CD8-positive, alpha-beta memory T cell (primary cell): ENCODE measurements at regions not wholly inside any gene's neighbourhood (a gene's known extent, or its start where the extent isn't known, plus 50 kb on each side); places are given as distances from the start of the nearest gene placed in this dataset.

Experiments used
- CTCF ChIA-PET: fragments of 350-600 bp; sonication (Branson Sonifier 250); formaldehyde crosslinking; loops from one replicate; lab custom pipeline; 2021; ENCODE audit warnings: antibody characterized with exemption; lab: Charles Lee
- POLR2A ChIA-PET: fragments of 350-600 bp; sonication (Branson Sonifier 250); formaldehyde crosslinking; loops from one replicate; lab custom pipeline; 2021; ENCODE audit warnings: antibody characterized with exemption; lab: Charles Lee
- DNase-seq, 5 donors: peaks; one replicate each; pipeline versions ENCODE4 v3.0.0 to v3.0.0-alpha.2; 2020 to 2022; ENCODE audit warnings: mixed read lengths in 1 of 5
- H3K27ac ChIP-seq: one replicate; pipeline ENCODE4 v1.7.0; 2013; ENCODE audit warnings: low read depth, mild to moderate bottlenecking, low read length, moderate library complexity
- H3K27me3 ChIP-seq: 2 replicates; pipeline ENCODE4 v1.7.0; 2013; ENCODE audit warnings: low read length, mild to moderate bottlenecking; ENCODE audit not compliant: insufficient read depth, poor library complexity, severe bottlenecking
- H3K36me3 ChIP-seq: 2 replicates; pipeline ENCODE4 v1.7.0; 2013; ENCODE audit warnings: mild to moderate bottlenecking, low read length, moderate library complexity; ENCODE audit not compliant: insufficient read depth
- H3K4me1 ChIP-seq: 2 replicates; pipeline ENCODE4 v1.7.0; 2013; ENCODE audit warnings: mild to moderate bottlenecking, low read length, moderate library complexity; ENCODE audit not compliant: insufficient read depth
- H3K4me3 ChIP-seq: 2 replicates; pipeline ENCODE4 v1.7.0; 2013; ENCODE audit warnings: mild to moderate bottlenecking, low read length
- H3K9me3 ChIP-seq: 2 replicates; pipeline ENCODE4 v1.7.0; 2013; ENCODE audit warnings: mild to moderate bottlenecking, low read length
- H3K27ac Mint-ChIP-seq, 8 donors: one replicate each; pipeline ENCODE4 v1.8.0; 2020 to 2021; ENCODE audit warnings: mixed read lengths in 8 of 8, mild to moderate bottlenecking in 6 of 8, inconsistent platforms in 3 of 8, moderate library complexity in 3 of 8
- H3K27me3 Mint-ChIP-seq, 2 donors: one replicate each; pipeline ENCODE4 v1.8.0; 2020 to 2021; ENCODE audit warnings: mixed read lengths in 2 of 2, mild to moderate bottlenecking in 1 of 2, moderate library complexity in 1 of 2
- H3K36me3 Mint-ChIP-seq, 3 donors: one replicate each; pipeline ENCODE4 v1.8.0; 2020 to 2021; ENCODE audit warnings: mixed read lengths in 3 of 3, inconsistent platforms in 1 of 3, mild to moderate bottlenecking in 1 of 3
- H3K4me1 Mint-ChIP-seq, 3 donors: one replicate each; pipeline ENCODE4 v1.8.0; 2020 to 2021; ENCODE audit warnings: mixed read lengths in 3 of 3, inconsistent platforms in 1 of 3, mild to moderate bottlenecking in 1 of 3
- H3K4me3 Mint-ChIP-seq, 7 donors: one replicate each; pipeline ENCODE4 v1.8.0; 2020 to 2021; ENCODE audit warnings: mixed read lengths in 7 of 7, mild to moderate bottlenecking in 6 of 7, moderate library complexity in 4 of 7, inconsistent platforms in 2 of 7
- H3K9me3 Mint-ChIP-seq, 5 donors: one replicate each; pipeline ENCODE4 v1.8.0; 2020 to 2022; ENCODE audit warnings: mixed read lengths in 5 of 5, mild to moderate bottlenecking in 3 of 5, moderate library complexity in 2 of 5, inconsistent platforms in 1 of 5

- Histone ChIP-seq H3K4me3 (no peak overlapping the region), H3K4me1 (peaks cover 6% of the 10 kb centered on the region), H3K9me3 (no peaks in the 10 kb centered on the region), H3K27me3 (no peaks in the 10 kb centered on the region), H3K36me3 (no peaks in the 10 kb centered on the region), H3K27ac (no peak overlapping the region)
- peaks cover 0 to 1% of the 10 kb centered on the region in 2 donors for H3K27me3 Mint-ChIP-seq
- no peak for DNase-seq
- H3K36me3 Mint-ChIP-seq, result peaks cover 0 to 9% (median 0%) of the 10 kb centered on the region in 3 donors
- H3K4me3 Mint-ChIP-seq, result no peak overlapping the region
- CTCF ChIA-PET, result no interaction called here
- no peaks in the 10 kb centered on the region for H3K9me3 Mint-ChIP-seq
- POLR2A ChIA-PET, result no interaction called here
- peak overlapping the region in 3 of 8 donors; percentile 40 to 81 (median 49) for H3K27ac Mint-ChIP-seq
- H3K4me1 Mint-ChIP-seq, result peaks cover 26 to 36% (median 29%) of the 10 kb centered on the region in 3 donors
Measured at GRCh38 chr14:97350894-97351731, 553.9 kb downstream of the VRK1 start.

GRCh38 chr14:97353102-97353501 is 555.9 kb downstream of the VRK1 start:
- Histone ChIP-seq H3K4me1 (peaks cover 6% of the 10 kb centered on the region), H3K36me3 (no peaks in the 10 kb centered on the region), H3K4me3 (no peak overlapping the region), H3K27me3 (no peaks in the 10 kb centered on the region), H3K27ac (no peak overlapping the region), H3K9me3 (no peaks in the 10 kb centered on the region)
- Mint-ChIP-seq H3K4me1 (peaks cover 28 to 40% (median 34%) of the 10 kb centered on the region in 3 donors), H3K36me3 (peaks cover 0 to 3% (median 0%) of the 10 kb centered on the region in 3 donors), H3K27ac (peak overlapping the region in 1 of 8 donors; percentile 30), H3K9me3 (peaks cover 0 to 2% (median 0%) of the 10 kb centered on the region in 5 donors), H3K27me3 (peaks cover 0 to 2% of the 10 kb centered on the region in 2 donors), H3K4me3 (no peak overlapping the region)
- POLR2A ChIA-PET, result no interaction called here
- CTCF ChIA-PET, result no interaction called here
- no peak for DNase-seq

DNA sequence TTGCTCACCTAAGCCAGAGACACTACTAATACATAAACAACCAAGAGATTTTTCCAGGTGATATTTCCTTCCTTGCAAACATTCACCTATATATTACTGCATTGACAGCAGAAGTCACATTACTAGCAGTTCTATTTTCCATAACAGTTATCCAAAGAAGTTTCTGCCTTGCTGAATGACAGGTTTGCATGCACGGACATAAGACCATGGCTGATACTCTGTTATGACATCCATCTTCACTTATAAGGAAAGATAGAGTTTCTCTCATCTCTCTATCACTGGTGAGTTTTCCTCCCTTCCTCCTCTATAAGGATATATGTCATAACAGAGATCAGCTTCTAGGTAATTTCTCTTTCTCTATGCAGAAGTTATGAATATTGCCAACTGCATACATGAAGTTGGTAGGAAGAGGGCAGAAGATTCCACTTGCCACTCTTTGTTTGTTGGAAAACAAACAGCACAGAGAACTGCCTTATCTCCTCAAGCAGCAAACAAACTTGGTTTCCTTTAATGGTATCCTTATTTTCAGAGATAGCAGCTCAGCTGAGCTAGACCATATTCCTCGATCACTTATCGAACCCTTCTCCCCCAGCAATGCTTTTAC is 557.0 kb downstream of the VRK1 start:
- H3K9me3 Mint-ChIP-seq, result peaks cover 0 to 2% (median 0%) of the 10 kb centered on the region in 5 donors
- peak overlapping the region in 1 of 8 donors; percentile 44 for H3K27ac Mint-ChIP-seq
- CTCF ChIA-PET, result no interaction called here

GRCh38 chr14:97359341-97359740 is 562.2 kb downstream of the VRK1 start:
- H3K36me3 ChIP-seq, result no peaks in the 10 kb centered on the region
- no peaks in the 10 kb centered on the region for H3K9me3 ChIP-seq
- Mint-ChIP-seq H3K27me3 (peaks cover 0 to 2% of the 10 kb centered on the region in 2 donors), H3K4me1 (peaks cover 12 to 20% (median 14%) of the 10 kb centered on the region in 3 donors), H3K27ac (no peak overlapping the region), H3K36me3 (no peaks in the 10 kb centered on the region), H3K4me3 (peak overlapping the region in 1 of 7 donors; percentile 37), H3K9me3 (peaks cover 0 to 2% (median 0%) of the 10 kb centered on the region in 5 donors)
- no peaks in the 10 kb centered on the region for H3K27me3 ChIP-seq
- no peak overlapping the region for H3K27ac ChIP-seq
- ChIA-PET POLR2A (no interaction called here), CTCF (no interaction called here)
- no peaks in the 10 kb centered on the region for H3K4me1 ChIP-seq
- DNase-seq, result no peak
- no peak overlapping the region for H3K4me3 ChIP-seq

More for the DNA sequence above, 557.0 kb downstream of the VRK1 start:
- H3K27ac ChIP-seq, result no peak overlapping the region
- no peaks in the 10 kb centered on the region for H3K36me3 Mint-ChIP-seq
- H3K4me3 Mint-ChIP-seq, result no peak overlapping the region
- no peaks in the 10 kb centered on the region for H3K36me3 ChIP-seq
- DNase-seq, result no peak
- peaks cover 0 to 2% of the 10 kb centered on the region in 2 donors for H3K27me3 Mint-ChIP-seq
- H3K27me3 ChIP-seq, result no peaks in the 10 kb centered on the region
- H3K4me3 ChIP-seq, result no peak overlapping the region
- H3K9me3 ChIP-seq, result no peaks in the 10 kb centered on the region
- H3K4me1 ChIP-seq, result peaks cover 6% of the 10 kb centered on the region
- H3K4me1 Mint-ChIP-seq, result peaks cover 28 to 44% (median 34%) of the 10 kb centered on the region in 3 donors
- POLR2A ChIA-PET, result no interaction called here

DNA sequence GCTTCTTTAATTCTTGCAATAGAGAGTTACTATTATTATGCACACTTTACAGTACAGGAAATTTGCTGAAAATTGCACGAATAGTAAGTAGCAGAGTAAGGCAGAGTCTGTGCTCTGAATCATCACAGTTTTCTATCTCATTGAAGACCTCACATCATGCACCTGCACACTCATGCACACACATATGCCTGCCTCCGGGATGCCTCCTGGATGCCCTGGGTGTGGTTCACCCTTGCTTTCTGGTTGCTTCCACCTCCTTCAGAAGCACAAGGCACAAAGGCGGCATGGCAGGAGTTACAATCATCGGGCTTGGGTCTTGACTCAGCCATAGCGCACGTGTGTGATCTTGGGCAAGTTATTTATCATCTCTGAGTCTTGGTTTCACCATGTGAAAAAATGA is 564.0 kb downstream of the VRK1 start:
- H3K9me3 ChIP-seq, result no peaks in the 10 kb centered on the region
- peaks cover 4 to 8% (median 5%) of the 10 kb centered on the region in 3 donors for H3K4me1 Mint-ChIP-seq
- no peaks in the 10 kb centered on the region for H3K36me3 Mint-ChIP-seq
- H3K27me3 Mint-ChIP-seq, result peaks cover 0 to 2% of the 10 kb centered on the region in 2 donors
- no peaks in the 10 kb centered on the region for H3K36me3 ChIP-seq
- no peak overlapping the region for H3K27ac ChIP-seq
- no peak overlapping the region for H3K27ac Mint-ChIP-seq
- H3K27me3 ChIP-seq, result no peaks in the 10 kb centered on the region
- H3K4me1 ChIP-seq, result no peaks in the 10 kb centered on the region
- H3K9me3 Mint-ChIP-seq, result peaks cover 0 to 2% (median 0%) of the 10 kb centered on the region in 5 donors
- no peak overlapping the region for H3K4me3 ChIP-seq
- no peak overlapping the region for H3K4me3 Mint-ChIP-seq
- no peak for DNase-seq
- CTCF ChIA-PET, result no interaction called here
- POLR2A ChIA-PET, result no interaction called here

DNA sequence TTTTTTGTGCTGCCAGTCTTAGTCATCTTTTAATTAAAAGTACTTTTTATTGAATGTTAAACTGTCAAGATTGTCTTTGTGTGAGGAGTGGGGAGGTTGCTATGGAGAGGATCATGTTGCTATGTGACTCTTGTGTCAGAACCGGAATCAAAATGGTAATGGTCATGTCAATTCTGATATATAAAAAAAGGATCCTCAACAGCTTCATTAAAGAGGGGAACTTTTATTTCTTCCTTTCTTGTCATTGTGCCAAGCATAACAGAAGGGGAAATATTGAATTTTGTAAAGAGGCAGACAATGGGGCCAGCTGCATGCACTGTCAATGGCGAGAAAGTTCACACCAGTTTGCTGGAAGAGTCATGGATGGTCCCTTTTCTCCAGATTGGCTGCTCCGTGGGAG is 564.8 kb downstream of the VRK1 start:
- H3K27me3 Mint-ChIP-seq, result no peaks in the 10 kb centered on the region
- H3K4me1 Mint-ChIP-seq, result peaks cover 0 to 5% (median 2%) of the 10 kb centered on the region in 3 donors
- Histone ChIP-seq H3K27me3 (no peaks in the 10 kb centered on the region), H3K4me3 (no peak overlapping the region), H3K4me1 (no peaks in the 10 kb centered on the region), H3K36me3 (no peaks in the 10 kb centered on the region), H3K27ac (no peak overlapping the region), H3K9me3 (no peaks in the 10 kb centered on the region)
- no peak overlapping the region for H3K27ac Mint-ChIP-seq
- H3K4me3 Mint-ChIP-seq, result no peak overlapping the region
- POLR2A ChIA-PET, result no interaction called here
- H3K9me3 Mint-ChIP-seq, result no peaks in the 10 kb centered on the region
- H3K36me3 Mint-ChIP-seq, result no peaks in the 10 kb centered on the region
- no peak for DNase-seq
- CTCF ChIA-PET, result no interaction called here

- H3K4me3 ChIP-seq, result no peak overlapping the region
- no peaks in the 10 kb centered on the region for H3K36me3 ChIP-seq
- no peak for DNase-seq
- Mint-ChIP-seq H3K27me3 (peaks cover 0 to 2% of the 10 kb centered on the region in 2 donors), H3K4me3 (no peak overlapping the region), H3K4me1 (peaks cover 5 to 8% (median 5%) of the 10 kb centered on the region in 3 donors), H3K9me3 (no peaks in the 10 kb centered on the region), H3K27ac (no peak overlapping the region), H3K36me3 (no peaks in the 10 kb centered on the region)
- no peak overlapping the region for H3K27ac ChIP-seq
- ChIA-PET CTCF (no interaction called here), POLR2A (no interaction called here)
- no peaks in the 10 kb centered on the region for H3K9me3 ChIP-seq
- H3K27me3 ChIP-seq, result no peaks in the 10 kb centered on the region
- no peaks in the 10 kb centered on the region for H3K4me1 ChIP-seq
Measured at GRCh38 chr14:97366400-97366799, 569.2 kb downstream of the VRK1 start.

DNA sequence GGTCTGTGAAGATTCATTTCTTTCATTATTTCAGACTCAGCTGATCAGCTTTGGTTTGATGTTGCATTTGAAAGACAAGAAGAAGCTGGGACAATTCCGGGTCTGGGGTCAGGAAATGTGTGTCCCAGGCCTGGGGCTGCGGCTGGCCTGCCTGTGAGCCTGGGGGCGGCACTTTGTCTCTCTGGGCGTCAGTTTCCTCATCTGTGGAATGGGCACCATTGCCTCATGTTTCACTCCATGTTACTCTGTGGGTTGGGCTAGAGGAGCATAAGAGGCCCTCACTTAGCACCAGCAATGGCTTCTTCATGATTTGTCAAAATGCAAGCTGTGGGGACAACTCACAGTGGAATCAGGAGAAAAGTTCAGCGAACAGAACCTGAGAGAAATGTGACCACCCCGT is 570.1 kb downstream of the VRK1 start:
- Mint-ChIP-seq H3K9me3 (no peaks in the 10 kb centered on the region), H3K27me3 (peaks cover 0 to 2% of the 10 kb centered on the region in 2 donors), H3K36me3 (no peaks in the 10 kb centered on the region), H3K4me3 (no peak overlapping the region), H3K4me1 (peaks cover 5 to 8% (median 5%) of the 10 kb centered on the region in 3 donors), H3K27ac (no peak overlapping the region)
- H3K27ac ChIP-seq, result no peak overlapping the region
- POLR2A ChIA-PET, result no interaction called here
- H3K27me3 ChIP-seq, result no peaks in the 10 kb centered on the region
- no peaks in the 10 kb centered on the region for H3K9me3 ChIP-seq
- CTCF ChIA-PET, result no interaction called here
- H3K4me1 ChIP-seq, result no peaks in the 10 kb centered on the region
- H3K4me3 ChIP-seq, result no peak overlapping the region
- no peak for DNase-seq
- H3K36me3 ChIP-seq, result no peaks in the 10 kb centered on the region
